Suprapubic skin (tissue), 4 donors: ENCODE measurements at regions not wholly inside any gene's neighbourhood (a gene's known extent, or its start where the extent isn't known, plus 50 kb on each side); places are given as distances from the start of the nearest gene placed in this dataset.

ENCODE experiments used
- CTCF ChIP-seq, 2 donors: fragments of 200-600 bp in 1 of 2; fragments of 450-650 bp in 1 of 2; sonication (generic) in 1 of 2; IDR thresholded peaks; one replicate each; pipeline ENCODE4 v1.5.1; 2016 to 2019; ENCODE audit warnings: antibody characterized with exemption in 2 of 2, mild to moderate bottlenecking in 1 of 2, moderate library complexity in 1 of 2
- EP300 ChIP-seq: sonication (generic); formaldehyde crosslinking; IDR thresholded peaks from one replicate; pipeline ENCODE4 v1.6.1; 2017; ENCODE audit warnings: antibody characterized with exemption
- POLR2A ChIP-seq, 2 donors: fragments of 450-650 bp; IDR thresholded peaks; one replicate each; pipeline ENCODE4 v1.6.1; 2017; ENCODE audit warnings: antibody characterized with exemption in 2 of 2, mild to moderate bottlenecking in 2 of 2, moderate library complexity in 2 of 2
- POLR2AphosphoS5 ChIP-seq, 3 donors: sonication (generic); formaldehyde crosslinking; IDR thresholded peaks; one replicate each; pipeline ENCODE4 v1.6.1; 2017; ENCODE audit warnings: antibody characterized with exemption in 3 of 3

- TF ChIP-seq POLR2A (IDR thresholded peaks at IDR 0.05) (no peak), CTCF (IDR thresholded peaks at IDR 0.05) (no peak), POLR2AphosphoS5 (IDR thresholded peaks at IDR 0.05) (no peak), EP300 (no peak)
Observed at GRCh38 chr10:118161461-118162246, 114.9 kb upstream of the RAB11FIP2 start.
